Panc1 (cell line): ENCODE measurements at regions not wholly inside any gene's neighbourhood (a gene's known extent, or its start where the extent isn't known, plus 50 kb on each side); places are given as distances from the start of the nearest gene placed in this dataset.

Experiments used
- TCF7L2 ChIP-seq: IDR thresholded peaks from 2 replicates; pipeline ENCODE4 v1.6.1; 2011; ENCODE audit warnings: mild to moderate bottlenecking, low read depth, low read length, inconsistent platforms
- TF ChIP-seq, protein P1 (sequence below): fragments of 450-650 bp; IDR thresholded peaks from 2 replicates; pipeline ENCODE4 v1.5.1; 2017; ENCODE audit warnings: mild to moderate bottlenecking

GRCh38 chrX:20680998-20681397 is 414.3 kb upstream of the RPS6KA3 start:
- TF ChIP-seq, protein P1, sequence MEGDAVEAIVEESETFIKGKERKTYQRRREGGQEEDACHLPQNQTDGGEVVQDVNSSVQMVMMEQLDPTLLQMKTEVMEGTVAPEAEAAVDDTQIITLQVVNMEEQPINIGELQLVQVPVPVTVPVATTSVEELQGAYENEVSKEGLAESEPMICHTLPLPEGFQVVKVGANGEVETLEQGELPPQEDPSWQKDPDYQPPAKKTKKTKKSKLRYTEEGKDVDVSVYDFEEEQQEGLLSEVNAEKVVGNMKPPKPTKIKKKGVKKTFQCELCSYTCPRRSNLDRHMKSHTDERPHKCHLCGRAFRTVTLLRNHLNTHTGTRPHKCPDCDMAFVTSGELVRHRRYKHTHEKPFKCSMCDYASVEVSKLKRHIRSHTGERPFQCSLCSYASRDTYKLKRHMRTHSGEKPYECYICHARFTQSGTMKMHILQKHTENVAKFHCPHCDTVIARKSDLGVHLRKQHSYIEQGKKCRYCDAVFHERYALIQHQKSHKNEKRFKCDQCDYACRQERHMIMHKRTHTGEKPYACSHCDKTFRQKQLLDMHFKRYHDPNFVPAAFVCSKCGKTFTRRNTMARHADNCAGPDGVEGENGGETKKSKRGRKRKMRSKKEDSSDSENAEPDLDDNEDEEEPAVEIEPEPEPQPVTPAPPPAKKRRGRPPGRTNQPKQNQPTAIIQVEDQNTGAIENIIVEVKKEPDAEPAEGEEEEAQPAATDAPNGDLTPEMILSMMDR = no peak
- no peak for TF ChIP-seq TCF7L2
